ENCODE measurements at regions not wholly inside any gene's neighbourhood (a gene's known extent, or its start where the extent isn't known, plus 50 kb on each side); places are given as distances from the start of the nearest gene placed in this dataset.

DNA sequence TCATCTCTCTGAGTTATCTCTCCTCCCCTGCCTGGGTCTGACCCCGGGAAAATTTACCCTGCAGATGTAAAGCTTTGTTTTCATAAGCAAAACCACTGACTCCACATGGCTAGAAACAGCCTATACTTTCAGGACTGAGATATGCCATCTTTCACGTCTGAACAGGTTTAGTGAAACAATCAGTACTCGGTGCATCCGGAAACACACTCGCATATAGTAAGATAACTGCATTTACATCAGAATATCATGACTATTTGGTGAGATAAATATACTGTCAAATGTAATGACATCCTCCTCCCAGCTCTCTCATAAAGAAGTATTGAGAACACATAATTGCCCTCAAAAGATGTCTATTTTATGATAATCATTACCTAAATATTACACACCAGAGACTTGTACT is 172.8 kb downstream of the EFNB2 start:
- no peak for DNase-seq (ENCODE audit: low spot score)
- intact Hi-C loops (cut with micrococcal nuclease; ENCODE audit: unreplicated experiment) = no loop called here
- Histone ChIP-seq H3K9me2 (ENCODE audit: insufficient read depth, low read length) (no peaks in the 10 kb centered on the region), H3K27ac (ENCODE audit: low read depth, low read length, poor library complexity, severe bottlenecking) (no peak overlapping the region), H3K4me3 (ENCODE audit: low read depth, low read length, poor library complexity, severe bottlenecking) (no peak overlapping the region), H3K9me3 (ENCODE audit: low read length) (no peaks in the 10 kb centered on the region), H2AFZ (ENCODE audit: low read length) (no peak overlapping the region), H3K4me2 (ENCODE audit: low read length) (no peak overlapping the region), H3K4me1 (ENCODE audit: insufficient read depth, low read length, poor library complexity, severe bottlenecking) (no peaks in the 10 kb centered on the region), H3K79me2 (ENCODE audit: insufficient read depth, low read depth, low read length) (no peaks in the 10 kb centered on the region), H4K20me1 (ENCODE audit: insufficient read depth, low read length) (no peaks in the 10 kb centered on the region), H3K36me3 (ENCODE audit: insufficient read depth, low read length) (no peaks in the 10 kb centered on the region)
- ChIA-PET CTCF (ENCODE audit: unreplicated experiment) (no interaction called here), POLR2A (no interaction called here)
- TF ChIP-seq, protein P1, sequence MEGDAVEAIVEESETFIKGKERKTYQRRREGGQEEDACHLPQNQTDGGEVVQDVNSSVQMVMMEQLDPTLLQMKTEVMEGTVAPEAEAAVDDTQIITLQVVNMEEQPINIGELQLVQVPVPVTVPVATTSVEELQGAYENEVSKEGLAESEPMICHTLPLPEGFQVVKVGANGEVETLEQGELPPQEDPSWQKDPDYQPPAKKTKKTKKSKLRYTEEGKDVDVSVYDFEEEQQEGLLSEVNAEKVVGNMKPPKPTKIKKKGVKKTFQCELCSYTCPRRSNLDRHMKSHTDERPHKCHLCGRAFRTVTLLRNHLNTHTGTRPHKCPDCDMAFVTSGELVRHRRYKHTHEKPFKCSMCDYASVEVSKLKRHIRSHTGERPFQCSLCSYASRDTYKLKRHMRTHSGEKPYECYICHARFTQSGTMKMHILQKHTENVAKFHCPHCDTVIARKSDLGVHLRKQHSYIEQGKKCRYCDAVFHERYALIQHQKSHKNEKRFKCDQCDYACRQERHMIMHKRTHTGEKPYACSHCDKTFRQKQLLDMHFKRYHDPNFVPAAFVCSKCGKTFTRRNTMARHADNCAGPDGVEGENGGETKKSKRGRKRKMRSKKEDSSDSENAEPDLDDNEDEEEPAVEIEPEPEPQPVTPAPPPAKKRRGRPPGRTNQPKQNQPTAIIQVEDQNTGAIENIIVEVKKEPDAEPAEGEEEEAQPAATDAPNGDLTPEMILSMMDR (conservative IDR thresholded peaks at IDR 0.05; ENCODE audit: low read length) = no peak
- TF ChIP-seq EZH2phosphoT487 (IDR thresholded peaks at IDR 0.05; ENCODE audit: borderline replicate concordance, low read depth, low read length) = no peak
- no TSS peak for BruUV-seq (replicated peaks)

DNA sequence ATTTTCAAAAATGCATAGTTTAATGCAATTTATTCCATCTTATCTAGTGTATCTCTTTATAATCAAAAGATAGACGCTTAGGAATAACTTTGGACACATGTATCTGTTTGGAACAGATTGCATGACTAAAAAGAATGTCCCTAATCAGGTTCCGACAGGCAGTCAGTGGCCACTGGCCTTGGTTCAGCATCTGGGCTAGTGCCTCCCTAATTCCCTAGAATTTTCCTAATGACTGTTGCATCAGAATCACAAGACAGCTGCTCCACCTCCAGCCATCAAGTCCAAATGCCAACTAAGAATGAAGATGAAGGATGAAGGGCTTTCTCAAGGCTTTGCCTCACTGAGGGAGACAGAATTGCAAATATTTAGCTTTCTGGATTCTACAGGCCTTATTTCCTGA is 173.8 kb downstream of the EFNB2 start:
- BruUV-seq (replicated peaks) = no TSS peak
- H3K79me2 ChIP-seq (ENCODE audit: insufficient read depth, low read depth, low read length) = no peaks in the 10 kb centered on the region
- no peak for TF ChIP-seq EZH2phosphoT487 (IDR thresholded peaks at IDR 0.05; ENCODE audit: borderline replicate concordance, low read depth, low read length)
- TF ChIP-seq, protein P1 (conservative IDR thresholded peaks at IDR 0.05; ENCODE audit: low read length) = no peak
- intact Hi-C loops (cut with micrococcal nuclease; ENCODE audit: unreplicated experiment) = no loop called here
- POLR2A ChIA-PET = no interaction called here
- H3K9me3 ChIP-seq (ENCODE audit: low read length) = no peaks in the 10 kb centered on the region
- no peaks in the 10 kb centered on the region for H3K9me2 ChIP-seq (ENCODE audit: insufficient read depth, low read length)
- no peak overlapping the region for H2AFZ ChIP-seq (ENCODE audit: low read length)
- H3K4me1 ChIP-seq (ENCODE audit: insufficient read depth, low read length, poor library complexity, severe bottlenecking) = no peaks in the 10 kb centered on the region
- CTCF ChIA-PET (ENCODE audit: unreplicated experiment) = no interaction called here
- H4K20me1 ChIP-seq (ENCODE audit: insufficient read depth, low read length) = no peaks in the 10 kb centered on the region
- H3K36me3 ChIP-seq (ENCODE audit: insufficient read depth, low read length) = no peaks in the 10 kb centered on the region
- H3K4me3 ChIP-seq (ENCODE audit: low read depth, low read length, poor library complexity, severe bottlenecking) = no peak overlapping the region
- H3K27ac ChIP-seq (ENCODE audit: low read depth, low read length, poor library complexity, severe bottlenecking) = no peak overlapping the region
- H3K4me2 ChIP-seq (ENCODE audit: low read length) = no peak overlapping the region
- no peak for DNase-seq (ENCODE audit: low spot score)

DNA sequence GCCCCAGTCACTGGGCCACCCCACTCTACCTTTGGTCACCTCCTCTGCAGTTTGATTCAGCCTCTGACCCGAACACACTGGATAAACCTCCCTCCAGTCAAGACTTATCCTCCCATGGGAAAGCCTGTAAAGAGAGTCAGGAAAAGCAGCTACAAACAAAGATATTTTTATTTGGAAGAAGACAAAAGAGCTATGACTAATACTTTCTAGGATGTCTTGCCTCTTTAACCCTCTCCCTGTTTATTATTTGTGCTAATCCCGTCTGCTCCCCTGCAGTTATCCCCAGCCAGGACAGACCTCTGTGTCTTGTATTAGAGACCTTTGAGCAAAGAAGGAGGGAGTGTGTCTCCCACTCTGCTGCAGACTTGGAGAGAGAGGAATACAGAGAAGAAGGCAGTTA is 178.3 kb downstream of the EFNB2 start:
- no peaks in the 10 kb centered on the region for H3K9me2 ChIP-seq (ENCODE audit: insufficient read depth, low read length)
- no peak overlapping the region for H3K4me3 ChIP-seq (ENCODE audit: low read depth, low read length, poor library complexity, severe bottlenecking)
- no peaks in the 10 kb centered on the region for H3K9me3 ChIP-seq (ENCODE audit: low read length)
- no peaks in the 10 kb centered on the region for H3K4me1 ChIP-seq (ENCODE audit: insufficient read depth, low read length, poor library complexity, severe bottlenecking)
- TF ChIP-seq, protein P1 (conservative IDR thresholded peaks at IDR 0.05; ENCODE audit: low read length) = no peak
- TF ChIP-seq EZH2phosphoT487 (IDR thresholded peaks at IDR 0.05; ENCODE audit: borderline replicate concordance, low read depth, low read length) = no peak
- intact Hi-C loops (cut with micrococcal nuclease; ENCODE audit: unreplicated experiment) = no loop called here
- H3K4me2 ChIP-seq (ENCODE audit: low read length) = no peak overlapping the region
- no peaks in the 10 kb centered on the region for H3K36me3 ChIP-seq (ENCODE audit: insufficient read depth, low read length)
- no peak for DNase-seq (ENCODE audit: low spot score)
- H3K27ac ChIP-seq (ENCODE audit: low read depth, low read length, poor library complexity, severe bottlenecking) = no peak overlapping the region
- no peak overlapping the region for H2AFZ ChIP-seq (ENCODE audit: low read length)
- ChIA-PET POLR2A (no interaction called here), CTCF (ENCODE audit: unreplicated experiment) (no interaction called here)
- no peaks in the 10 kb centered on the region for H4K20me1 ChIP-seq (ENCODE audit: insufficient read depth, low read length)
- no TSS peak for BruUV-seq (replicated peaks)
- no peaks in the 10 kb centered on the region for H3K79me2 ChIP-seq (ENCODE audit: insufficient read depth, low read depth, low read length)

Measured in OCI-LY7 (cell line).